Astrocyte (in vitro differentiated cells and primary cell): ENCODE measurements at regions not wholly inside any gene's neighbourhood (a gene's known extent, or its start where the extent isn't known, plus 50 kb on each side); places are given as distances from the start of the nearest gene placed in this dataset.

Experiments
- EZH2 ChIP-seq: IDR thresholded peaks from 2 replicates; pipeline ENCODE4 v1.6.1; 2012; ENCODE audit warnings: mild to moderate bottlenecking, low read length, inconsistent platforms; ENCODE audit not compliant: insufficient read depth
- TF ChIP-seq, protein P1 (sequence below): IDR thresholded peaks from 2 replicates; pipeline ENCODE4 v1.5.1; 2011; ENCODE audit warnings: low read depth, mild to moderate bottlenecking, inconsistent platforms, low read length, moderate library complexity; ENCODE audit not compliant: insufficient read depth

- TF ChIP-seq, protein P1, sequence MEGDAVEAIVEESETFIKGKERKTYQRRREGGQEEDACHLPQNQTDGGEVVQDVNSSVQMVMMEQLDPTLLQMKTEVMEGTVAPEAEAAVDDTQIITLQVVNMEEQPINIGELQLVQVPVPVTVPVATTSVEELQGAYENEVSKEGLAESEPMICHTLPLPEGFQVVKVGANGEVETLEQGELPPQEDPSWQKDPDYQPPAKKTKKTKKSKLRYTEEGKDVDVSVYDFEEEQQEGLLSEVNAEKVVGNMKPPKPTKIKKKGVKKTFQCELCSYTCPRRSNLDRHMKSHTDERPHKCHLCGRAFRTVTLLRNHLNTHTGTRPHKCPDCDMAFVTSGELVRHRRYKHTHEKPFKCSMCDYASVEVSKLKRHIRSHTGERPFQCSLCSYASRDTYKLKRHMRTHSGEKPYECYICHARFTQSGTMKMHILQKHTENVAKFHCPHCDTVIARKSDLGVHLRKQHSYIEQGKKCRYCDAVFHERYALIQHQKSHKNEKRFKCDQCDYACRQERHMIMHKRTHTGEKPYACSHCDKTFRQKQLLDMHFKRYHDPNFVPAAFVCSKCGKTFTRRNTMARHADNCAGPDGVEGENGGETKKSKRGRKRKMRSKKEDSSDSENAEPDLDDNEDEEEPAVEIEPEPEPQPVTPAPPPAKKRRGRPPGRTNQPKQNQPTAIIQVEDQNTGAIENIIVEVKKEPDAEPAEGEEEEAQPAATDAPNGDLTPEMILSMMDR = no peak
- no peak for TF ChIP-seq EZH2
These were observed 1303.9 kb downstream of the BRD1 start for GRCh38 chr22:48523761-48524160.
